Endothelial cell of umbilical vein (primary cell): ENCODE measurements at regions not wholly inside any gene's neighbourhood (a gene's known extent, or its start where the extent isn't known, plus 50 kb on each side); places are given as distances from the start of the nearest gene placed in this dataset.

Experiments used
- EZH2 ChIP-seq: IDR thresholded peaks from 2 replicates; pipeline ENCODE4 v1.6.1; 2012; ENCODE audit warnings: borderline replicate concordance, low read depth, mild to moderate bottlenecking, moderate library complexity, low read length, inconsistent platforms; ENCODE audit not compliant: severe bottlenecking
- FOS ChIP-seq: IDR thresholded peaks from 2 replicates; pipeline ENCODE4 v1.6.1; 2011; ENCODE audit warnings: mild to moderate bottlenecking, low read length, moderate library complexity, borderline replicate concordance; ENCODE audit not compliant: insufficient read depth
- GATA2 ChIP-seq: IDR thresholded peaks from 2 replicates; pipeline ENCODE4 v1.7.0; 2011; ENCODE audit warnings: low read depth, mild to moderate bottlenecking, moderate library complexity, mixed read lengths, low read length; ENCODE audit not compliant: insufficient read length, insufficient read depth
- JUN ChIP-seq: IDR thresholded peaks from 2 replicates; pipeline ENCODE4 v1.6.1; 2011; ENCODE audit warnings: borderline replicate concordance, low read depth; ENCODE audit not compliant: insufficient read length, insufficient read depth
- MYC ChIP-seq: IDR thresholded peaks from one replicate; pipeline ENCODE4 v1.6.1; 2011; ENCODE audit warnings: mild to moderate bottlenecking, low read depth, low read length
- POLR2A ChIP-seq: IDR thresholded peaks from 2 replicates; pipeline ENCODE4 v1.6.1; 2012; ENCODE audit warnings: low read depth, mild to moderate bottlenecking, control low read depth, low read length
- POLR2AphosphoS5 ChIP-seq: IDR thresholded peaks from 2 replicates; pipeline ENCODE4 v1.6.1; 2012; ENCODE audit warnings: low read depth, mild to moderate bottlenecking, control low read depth, low read length, moderate library complexity; ENCODE audit not compliant: insufficient read depth
- TF ChIP-seq, protein P1 (sequence below), 2 donors: IDR thresholded peaks; 1 replicate in 1 of 2; 2 replicates in 1 of 2; pipeline ENCODE4 v1.5.1; 2011; ENCODE audit warnings: low read length in 2 of 2, mild to moderate bottlenecking in 2 of 2, moderate library complexity in 2 of 2, control low read depth in 1 of 2, inconsistent platforms in 1 of 2, low read depth in 1 of 2; ENCODE audit not compliant: insufficient read depth in 1 of 2; ENCODE audit errors: extremely low read depth in 1 of 2
- TF ChIP-seq, protein P2 (sequence below): IDR thresholded peaks from 2 replicates; pipeline ENCODE4 v1.6.1; 2011; ENCODE audit not compliant: insufficient read depth, insufficient read length

DNA sequence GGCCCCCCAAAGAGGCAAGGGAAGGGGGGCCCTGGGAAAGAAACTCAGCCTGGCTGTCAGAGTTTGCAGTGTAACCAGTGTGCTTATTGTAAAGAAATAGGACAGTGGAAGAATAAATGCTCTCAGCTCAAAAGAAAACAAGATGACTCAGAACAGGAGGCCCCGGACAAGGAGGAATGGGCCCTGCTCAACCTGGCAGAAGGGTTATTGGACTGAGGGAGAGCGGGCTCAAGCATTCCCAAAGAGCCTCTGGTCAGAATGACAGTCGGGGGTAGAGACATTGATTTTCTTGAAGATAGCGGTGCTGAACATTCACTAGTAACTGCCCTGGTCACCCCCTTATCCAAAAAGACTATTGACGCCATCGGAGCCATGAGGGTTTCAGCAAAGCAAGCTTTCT is 100.4 kb upstream of the OSBPL11 start:
- TF ChIP-seq, protein P1, sequence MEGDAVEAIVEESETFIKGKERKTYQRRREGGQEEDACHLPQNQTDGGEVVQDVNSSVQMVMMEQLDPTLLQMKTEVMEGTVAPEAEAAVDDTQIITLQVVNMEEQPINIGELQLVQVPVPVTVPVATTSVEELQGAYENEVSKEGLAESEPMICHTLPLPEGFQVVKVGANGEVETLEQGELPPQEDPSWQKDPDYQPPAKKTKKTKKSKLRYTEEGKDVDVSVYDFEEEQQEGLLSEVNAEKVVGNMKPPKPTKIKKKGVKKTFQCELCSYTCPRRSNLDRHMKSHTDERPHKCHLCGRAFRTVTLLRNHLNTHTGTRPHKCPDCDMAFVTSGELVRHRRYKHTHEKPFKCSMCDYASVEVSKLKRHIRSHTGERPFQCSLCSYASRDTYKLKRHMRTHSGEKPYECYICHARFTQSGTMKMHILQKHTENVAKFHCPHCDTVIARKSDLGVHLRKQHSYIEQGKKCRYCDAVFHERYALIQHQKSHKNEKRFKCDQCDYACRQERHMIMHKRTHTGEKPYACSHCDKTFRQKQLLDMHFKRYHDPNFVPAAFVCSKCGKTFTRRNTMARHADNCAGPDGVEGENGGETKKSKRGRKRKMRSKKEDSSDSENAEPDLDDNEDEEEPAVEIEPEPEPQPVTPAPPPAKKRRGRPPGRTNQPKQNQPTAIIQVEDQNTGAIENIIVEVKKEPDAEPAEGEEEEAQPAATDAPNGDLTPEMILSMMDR (IDR thresholded peaks at IDR 0.05; ENCODE audit: extremely low read depth in 1 of 2, insufficient read depth in 1 of 2, low read depth in 1 of 2, low read length in 2 of 2): no peak
- TF ChIP-seq FOS (no peak), EZH2 (no peak), POLR2AphosphoS5 (no peak), MYC (no peak), JUN (no peak), POLR2A (no peak), GATA2 (no peak)
- TF ChIP-seq, protein P2, sequence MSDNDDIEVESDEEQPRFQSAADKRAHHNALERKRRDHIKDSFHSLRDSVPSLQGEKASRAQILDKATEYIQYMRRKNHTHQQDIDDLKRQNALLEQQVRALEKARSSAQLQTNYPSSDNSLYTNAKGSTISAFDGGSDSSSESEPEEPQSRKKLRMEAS: no peak
